A204.1 (cell line): ENCODE measurements at regions not wholly inside any gene's neighbourhood (a gene's known extent, or its start where the extent isn't known, plus 50 kb on each side); places are given as distances from the start of the nearest gene placed in this dataset.
"Not testable (repeated sequence)": the region's sequence is repeated elsewhere in the genome, so short reads cannot be mapped to it uniquely, and the experiment has no call there.

Experiments
- FAIRE-seq: peaks from 2 replicates; lab custom pipeline; 2012; peaks lifted over from hg19 to GRCh38; lab: Jason Lieb, UNC

DNA sequence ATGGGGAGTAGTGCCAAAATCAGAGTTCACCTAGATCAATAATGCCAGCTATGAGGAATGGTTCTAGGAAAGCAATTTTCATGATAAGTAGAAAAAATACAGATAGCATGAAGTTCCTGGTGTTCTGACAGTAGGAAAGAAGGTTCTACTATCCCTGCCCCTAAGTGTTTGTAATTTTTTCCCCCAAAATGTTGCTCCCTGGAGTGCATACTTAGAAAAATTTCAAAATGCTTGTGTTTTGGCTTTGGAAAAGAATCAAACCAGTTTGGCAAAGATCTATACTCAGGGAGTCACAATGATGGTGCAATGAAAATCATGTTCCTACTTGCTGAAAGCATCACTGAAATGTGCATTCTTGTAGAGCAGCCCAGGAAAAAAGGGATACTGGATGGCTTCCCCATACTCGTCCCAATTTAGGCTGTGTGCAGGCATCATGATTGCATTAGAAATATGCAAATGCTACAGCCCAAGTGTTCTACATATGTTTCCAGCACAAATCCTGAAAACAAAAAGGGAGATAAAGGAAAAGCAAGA lies 74.7 kb downstream of the LPAR4 start:
- no peak for FAIRE-seq

DNA sequence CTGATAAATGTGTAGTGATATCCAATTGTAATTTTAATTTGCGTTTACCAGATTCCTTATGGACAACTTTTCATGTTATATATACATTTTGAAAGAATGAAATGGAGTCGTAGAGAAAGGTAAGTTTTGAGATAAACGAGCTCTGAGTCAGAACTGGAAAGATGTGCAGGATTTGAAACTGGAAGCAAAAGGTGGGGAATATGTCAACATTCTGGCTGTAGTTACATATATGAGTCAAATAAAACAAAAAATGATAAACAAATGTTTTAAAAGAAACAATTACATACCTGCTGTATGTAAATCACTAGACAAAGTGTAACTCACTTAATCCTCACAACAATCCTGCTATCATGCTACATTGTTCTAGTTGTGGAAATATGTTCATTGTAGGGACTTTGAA lies 84.0 kb downstream of the LPAR4 start:
- no peak for FAIRE-seq

DNA sequence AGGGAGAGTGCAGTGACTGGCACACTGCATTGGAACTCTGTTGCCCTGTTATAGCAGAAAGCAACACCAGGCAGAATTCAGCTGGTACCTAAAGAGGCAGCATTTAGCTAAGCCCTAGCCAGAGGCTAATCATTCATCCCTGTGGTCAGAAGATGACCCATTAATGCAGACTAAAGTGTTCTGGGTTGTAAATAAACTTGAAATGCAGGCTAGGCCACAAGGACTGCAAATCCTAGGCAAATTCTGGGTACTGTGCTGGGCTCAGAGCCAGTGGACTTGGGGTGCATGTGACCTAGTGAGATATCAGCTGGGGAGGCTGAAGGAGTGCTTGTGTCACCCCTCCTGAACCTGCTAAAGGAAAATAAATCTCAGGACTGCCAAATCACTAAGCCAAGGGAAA lies 91.2 kb downstream of the LPAR4 start:
- FAIRE-seq: no peak

DNA sequence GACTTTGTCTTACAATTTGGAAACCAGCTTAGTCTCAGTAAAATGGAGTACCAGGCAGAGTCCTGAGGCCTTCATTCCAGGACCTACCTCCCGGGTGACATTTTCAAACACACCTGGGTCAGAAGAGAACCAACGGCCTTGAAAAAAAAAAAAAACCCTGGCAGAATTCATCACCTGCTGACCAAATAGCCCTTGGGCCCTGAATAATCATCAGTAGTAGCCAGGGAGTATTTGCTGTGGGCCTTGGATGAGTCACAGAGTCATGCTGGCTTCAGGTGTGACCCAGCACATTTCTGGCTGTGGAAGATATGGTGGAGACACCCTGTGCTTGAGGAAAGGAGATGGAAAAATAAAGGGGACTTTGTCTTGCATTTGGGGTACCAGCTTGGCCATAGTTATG lies 92.2 kb downstream of the LPAR4 start:
- no peak for FAIRE-seq

DNA sequence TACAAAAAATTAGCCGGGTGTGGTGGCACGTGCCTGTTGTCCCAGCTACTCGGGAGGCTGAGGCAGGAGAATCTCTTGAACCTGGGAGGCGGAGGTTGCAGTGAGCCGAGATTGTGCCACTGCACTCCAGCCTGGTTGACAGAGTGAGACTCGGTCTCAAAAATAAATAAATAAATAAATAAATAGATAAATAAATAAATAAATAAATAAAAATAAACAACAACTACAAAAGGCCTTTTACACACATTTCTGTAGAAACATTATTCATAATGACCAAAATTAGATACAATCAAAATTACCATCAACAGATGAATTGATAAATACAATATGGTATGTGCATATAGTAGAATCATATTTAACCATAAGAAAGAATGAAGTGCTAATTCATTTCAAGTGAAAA lies 96.7 kb downstream of the LPAR4 start:
- FAIRE-seq: not testable (repeated sequence)

DNA sequence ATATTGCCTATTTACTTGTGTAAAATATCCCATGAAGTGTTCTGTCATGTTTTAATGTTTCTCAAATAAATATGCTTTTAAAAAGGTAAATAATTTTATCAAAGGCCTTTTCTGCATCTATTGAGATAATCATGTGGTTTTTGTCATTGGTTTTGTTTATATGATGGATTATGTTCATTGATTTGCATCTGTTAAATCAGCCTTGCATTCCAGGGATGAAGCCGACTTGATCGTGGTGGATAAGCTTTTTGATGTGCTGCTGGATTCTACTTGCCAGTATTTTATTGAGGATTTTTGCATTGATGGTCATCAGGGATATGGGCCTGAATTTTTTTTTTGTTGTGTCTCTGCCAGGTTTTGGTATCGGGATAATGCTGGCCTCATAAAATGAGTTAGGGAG lies 63.9 kb upstream of the P2RY10 start:
- peak; percentile 43 for FAIRE-seq

DNA sequence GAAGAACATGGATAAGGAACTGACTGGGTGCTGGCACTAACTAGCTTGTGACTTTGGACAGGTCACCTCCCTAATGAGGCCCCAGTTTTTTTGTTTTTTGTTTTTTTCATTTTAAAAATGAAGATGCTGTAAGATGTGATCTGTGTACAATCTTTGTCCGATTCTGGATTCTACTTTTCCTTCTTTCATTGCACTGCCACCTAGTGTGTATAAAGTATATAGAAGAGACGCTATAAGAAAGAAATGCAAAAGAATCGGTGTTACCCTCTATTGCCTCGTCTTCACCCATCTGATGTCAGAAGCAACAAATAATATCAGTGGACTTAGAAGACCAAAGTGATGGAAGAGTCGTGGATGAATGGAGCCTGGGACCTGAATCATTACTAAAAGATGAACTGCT lies 58.6 kb upstream of the P2RY10 start:
- FAIRE-seq: peak; percentile 80
